Lower leg skin (tissue), 4 donors: ENCODE measurements at regions not wholly inside any gene's neighbourhood (a gene's known extent, or its start where the extent isn't known, plus 50 kb on each side); places are given as distances from the start of the nearest gene placed in this dataset.

ENCODE experiments used
- DNase-seq, 2 donors: peaks; one replicate each; pipeline ENCODE4 v3.0.0-alpha.2; 2019; ENCODE audit warnings: low spot score in 2 of 2
- H3K4me3 ChIP-seq: fragments of 200-600 bp; sonication (generic); 2 replicates; pipeline ENCODE4 v1.5.1; 2017; ENCODE audit warnings: mild to moderate bottlenecking, low read depth; ENCODE audit not compliant: poor library complexity, severe bottlenecking
- CTCF ChIP-seq, 3 donors: fragments of 450-650 bp; IDR thresholded peaks; one replicate each; pipeline ENCODE4 v1.5.1; 2016; ENCODE audit warnings: antibody characterized with exemption in 3 of 3, mild to moderate bottlenecking in 3 of 3, moderate library complexity in 2 of 3
- POLR2A ChIP-seq, 2 donors: fragments of 450-650 bp; IDR thresholded peaks; one replicate each; pipeline ENCODE4 v1.6.1; 2016 to 2017; ENCODE audit warnings: antibody characterized with exemption in 2 of 2, mild to moderate bottlenecking in 1 of 2, moderate library complexity in 1 of 2
- WGBS, 2 donors: methylation state at CpG; one replicate each; pipeline ENCODE4 v1.1.5; 2018; 5-methylcytosine and 5-hydroxymethylcytosine counted together
- intact Hi-C: fragments of 100-400 bp; cut with DNase I; formaldehyde crosslinking; loops from one replicate; pipeline ENCODE4 v1.15.0; 2023; ENCODE audit warnings: low total_unique reads

GRCh38 chr2:157160111-157160510 is 97.4 kb upstream of the GALNT5 start:
- intact Hi-C loops, result no loop called here
- no peak for TF ChIP-seq CTCF (IDR thresholded peaks at IDR 0.05)
- TF ChIP-seq POLR2A (IDR thresholded peaks at IDR 0.05), result no peak
- WGBS, 2 donors, result 34 to 37% methylated on average over 3 of the region's 3 CpGs
- DNase-seq, result no peak
- no peak overlapping the region for H3K4me3 ChIP-seq

GRCh38 chr2:157164370-157164769 is 93.1 kb upstream of the GALNT5 start:
- TF ChIP-seq CTCF (IDR thresholded peaks at IDR 0.05) (no peak), POLR2A (IDR thresholded peaks at IDR 0.05) (no peak)
- 92 to 100% methylated on average over 5 of the region's 5 CpGs for WGBS, 2 donors
- no peak for DNase-seq
- no peak overlapping the region for H3K4me3 ChIP-seq
- intact Hi-C loops, result no loop called here

- TF ChIP-seq CTCF (IDR thresholded peaks at IDR 0.05), result no peak
- no peak for TF ChIP-seq POLR2A (IDR thresholded peaks at IDR 0.05)
- H3K4me3 ChIP-seq, result no peak overlapping the region
- DNase-seq, result no peak
- intact Hi-C loops, result no loop called here
- 75% methylated on average over 1 of the region's 1 CpG; no CpG with 5 or more reads in 1 of the 2 donors for WGBS, 2 donors
Observed at GRCh38 chr2:157164891-157165290, 92.6 kb upstream of the GALNT5 start.

GRCh38 chr2:157168501-157168900 is 89.0 kb upstream of the GALNT5 start:
- DNase-seq, result no peak
- TF ChIP-seq POLR2A (IDR thresholded peaks at IDR 0.05), result no peak
- TF ChIP-seq CTCF (IDR thresholded peaks at IDR 0.05), result no peak
- WGBS, 2 donors, result 82 to 89% methylated on average over 3 of the region's 3 CpGs
- intact Hi-C loops, result no loop called here
- no peak overlapping the region for H3K4me3 ChIP-seq

- intact Hi-C loops, result no loop called here
- TF ChIP-seq CTCF (IDR thresholded peaks at IDR 0.05) (no peak), POLR2A (IDR thresholded peaks at IDR 0.05) (no peak)
- H3K4me3 ChIP-seq, result no peak overlapping the region
- DNase-seq, result no peak
- 95 to 97% methylated on average over 3 of the region's 3 CpGs for WGBS, 2 donors
Observed at GRCh38 chr2:157169889-157170288, 87.6 kb upstream of the GALNT5 start.

GRCh38 chr2:157170299-157170698 is 87.2 kb upstream of the GALNT5 start:
- intact Hi-C loops, result no loop called here
- no peak for DNase-seq
- WGBS, 2 donors, result 84 to 86% methylated on average over 1 of the region's 1 CpG
- H3K4me3 ChIP-seq, result no peak overlapping the region
- TF ChIP-seq POLR2A (IDR thresholded peaks at IDR 0.05) (no peak), CTCF (IDR thresholded peaks at IDR 0.05) (no peak)
